NCI-H2227 treated with DMSO at 0.1 percent for 48 hours (cell line): ENCODE measurements at regions not wholly inside any gene's neighbourhood (a gene's known extent, or its start where the extent isn't known, plus 50 kb on each side); places are given as distances from the start of the nearest gene placed in this dataset.
"Not testable (repeated sequence)": the region's sequence is repeated elsewhere in the genome, so short reads cannot be mapped to it uniquely, and the experiment has no call there.

Experiments used
- DNase-seq: peaks from one replicate; lab custom pipeline; 2025; lab: John Stamatoyannopoulos, UW

GRCh38 chr2:223294756-223295155 lies 242.8 kb downstream of the KCNE4 start:
- no peak for DNase-seq

- DNase-seq = peak; percentile 83
Observed at GRCh38 chr2:223297788-223298187, 245.8 kb downstream of the KCNE4 start.

GRCh38 chr2:223298329-223298728 lies 246.3 kb downstream of the KCNE4 start:
- DNase-seq = not testable (repeated sequence)

- DNase-seq = no peak
Observed at GRCh38 chr2:223300326-223300725, 248.3 kb downstream of the KCNE4 start.

- DNase-seq = no peak
Observed at GRCh38 chr2:223306371-223306770, 254.4 kb downstream of the KCNE4 start.

GRCh38 chr2:223311889-223312680 lies 260.1 kb downstream of the KCNE4 start:
- DNase-seq = no peak

GRCh38 chr2:223313101-223313500 lies 261.1 kb downstream of the KCNE4 start:
- DNase-seq = no peak

GRCh38 chr2:223314811-223315210 lies 262.8 kb downstream of the KCNE4 start:
- no peak for DNase-seq

GRCh38 chr2:223315813-223316212 lies 263.8 kb downstream of the KCNE4 start:
- DNase-seq = no peak

GRCh38 chr2:223316342-223316741 lies 264.4 kb downstream of the KCNE4 start:
- no peak for DNase-seq

- no peak for DNase-seq
Observed at GRCh38 chr2:223319601-223320000, 267.6 kb downstream of the KCNE4 start.

GRCh38 chr2:223324402-223324801 lies 272.4 kb downstream of the KCNE4 start:
- DNase-seq = no peak

GRCh38 chr2:223328578-223328977 lies 273.6 kb downstream of the SCG2 start:
- no peak for DNase-seq

GRCh38 chr2:223330747-223331146 lies 271.4 kb downstream of the SCG2 start:
- not testable (repeated sequence) for DNase-seq

GRCh38 chr2:223338016-223338415 lies 264.1 kb downstream of the SCG2 start:
- no peak for DNase-seq

- no peak for DNase-seq
Observed at GRCh38 chr2:223357076-223357475, 245.1 kb downstream of the SCG2 start.

- DNase-seq = no peak
Observed at GRCh38 chr2:223363085-223363484, 239.1 kb downstream of the SCG2 start.

GRCh38 chr2:223365158-223365679 lies 236.9 kb downstream of the SCG2 start:
- peak; percentile 31 for DNase-seq

- DNase-seq = no peak
Observed at GRCh38 chr2:223366566-223366965, 235.6 kb downstream of the SCG2 start.

- no peak for DNase-seq
Observed at GRCh38 chr2:223368481-223368880, 233.7 kb downstream of the SCG2 start.

GRCh38 chr2:223369889-223370288 lies 232.3 kb downstream of the SCG2 start:
- no peak for DNase-seq

- no peak for DNase-seq
Observed at GRCh38 chr2:223383315-223383714, 218.8 kb downstream of the SCG2 start.

- no peak for DNase-seq
Observed at GRCh38 chr2:223386189-223386588, 216.0 kb downstream of the SCG2 start.

GRCh38 chr2:223386984-223387383 lies 215.2 kb downstream of the SCG2 start:
- no peak for DNase-seq
